Gastrocnemius medialis (tissue), 4 donors: ENCODE measurements at regions not wholly inside any gene's neighbourhood (a gene's known extent, or its start where the extent isn't known, plus 50 kb on each side); places are given as distances from the start of the nearest gene placed in this dataset.

ENCODE experiments used
- CTCF ChIP-seq, 5 experiments: fragments of 450-650 bp in 3 of 5; fragments of 200-600 bp in 2 of 5; sonication (generic) in 2 of 5; IDR thresholded peaks in 4 of 5; conservative IDR thresholded peaks in 1 of 5; 1 replicate in 4 of 5; 2 replicates in 1 of 5; pipeline ENCODE4 v1.5.1; 2016 to 2019; ENCODE audit warnings: antibody characterized with exemption in 5 of 5, mild to moderate bottlenecking in 3 of 5, moderate library complexity in 3 of 5
- POLR2A ChIP-seq, 2 donors: fragments of 450-650 bp; IDR thresholded peaks; one replicate each; pipeline ENCODE4 v1.6.1; 2017; ENCODE audit warnings: antibody characterized with exemption in 2 of 2, mild to moderate bottlenecking in 2 of 2, moderate library complexity in 2 of 2

GRCh38 chrX:17295791-17296190, 79.2 kb upstream of the NHS start:
- TF ChIP-seq POLR2A (IDR thresholded peaks at IDR 0.05) (no peak), CTCF (IDR thresholded peaks at IDR 0.05 in 4 of 5, conservative IDR thresholded peaks at IDR 0.05 in 1 of 5) (no peak)
